ENCODE measurements at regions not wholly inside any gene's neighbourhood (a gene's known extent, or its start where the extent isn't known, plus 50 kb on each side); places are given as distances from the start of the nearest gene placed in this dataset.
A peak's percentile ranks its signal among the peaks of the same experiment; 100 is the strongest.

GRCh38 chr6:105838171-105838570 is 248.0 kb upstream of the PRDM1 start:
- DNase-seq, result no peak

- DNase-seq, result no peak
Measured at GRCh38 chr6:105836889-105837288, 249.2 kb upstream of the PRDM1 start.

- DNase-seq, result no peak
Measured at GRCh38 chr6:105836379-105836778, 249.8 kb upstream of the PRDM1 start.

- DNase-seq, result no peak
Measured at GRCh38 chr6:105835373-105835772, 250.8 kb upstream of the PRDM1 start.

GRCh38 chr6:105833959-105834947 is 251.9 kb upstream of the PRDM1 start:
- DNase-seq, result no peak

GRCh38 chr6:105832313-105832761 is 253.8 kb upstream of the PRDM1 start:
- DNase-seq, result no peak

- DNase-seq, result no peak
Measured at GRCh38 chr6:105831311-105832097, 254.6 kb upstream of the PRDM1 start.

GRCh38 chr6:105825210-105825609 is 260.9 kb upstream of the PRDM1 start:
- DNase-seq, result no peak

- no peak for DNase-seq
Measured at GRCh38 chr6:105824732-105825131, 261.4 kb upstream of the PRDM1 start.

- no peak for DNase-seq
Measured at GRCh38 chr6:105821777-105822176, 264.4 kb upstream of the PRDM1 start.

- no peak for DNase-seq
Measured at GRCh38 chr6:105821027-105821426, 265.1 kb upstream of the PRDM1 start.

- DNase-seq, result no peak
Measured at GRCh38 chr6:105819745-105820144, 266.4 kb upstream of the PRDM1 start.

- no peak for DNase-seq
Measured at GRCh38 chr6:105818505-105818904, 267.6 kb upstream of the PRDM1 start.

- no peak for DNase-seq
Measured at GRCh38 chr6:105817961-105818360, 268.2 kb upstream of the PRDM1 start.

- no peak for DNase-seq
Measured at GRCh38 chr6:105817370-105817769, 268.8 kb upstream of the PRDM1 start.

- no peak for DNase-seq
Measured at GRCh38 chr6:105816847-105817246, 269.3 kb upstream of the PRDM1 start.

GRCh38 chr6:105815661-105816555 is 270.2 kb upstream of the PRDM1 start:
- no peak for DNase-seq

GRCh38 chr6:105814745-105815536 is 271.2 kb upstream of the PRDM1 start:
- no peak for DNase-seq

- no peak for DNase-seq
Measured at GRCh38 chr6:105810922-105811482, 275.1 kb upstream of the PRDM1 start.

- peak; percentile 35 for DNase-seq
Measured at GRCh38 chr6:105810105-105810921, 275.8 kb upstream of the PRDM1 start.

- DNase-seq, result no peak
Measured at GRCh38 chr6:105808571-105808970, 277.6 kb upstream of the PRDM1 start.
